Endothelial cell of umbilical vein (primary cell): ENCODE measurements at regions not wholly inside any gene's neighbourhood (a gene's known extent, or its start where the extent isn't known, plus 50 kb on each side); places are given as distances from the start of the nearest gene placed in this dataset.

ENCODE experiments used
- BruUV-seq: library from RNA; stranded (reverse); fragments of 400-500 nt; replicated peaks from 2 replicates; lab custom pipeline; 2021; lab: Mats Ljungman, UMichigan
- CTCF ChIA-PET: fragments of 300-600, 350-600 bp; sonication (Branson Sonifier 250); formaldehyde crosslinking; loops from one replicate; lab custom pipeline; 2021; ENCODE audit warnings: antibody characterized with exemption, inconsistent platforms; lab: Charles Lee
- POLR2A ChIA-PET: fragments of 300-600, 350-600 bp; sonication (Branson Sonifier 250); formaldehyde crosslinking; loops from one replicate; lab custom pipeline; 2021; ENCODE audit warnings: antibody characterized with exemption, inconsistent platforms; lab: Charles Lee
- DNase-seq: peaks from one replicate; pipeline ENCODE4 v3.0.0-alpha.2; 2011; ENCODE audit warnings: low read depth, low spot score
- FAIRE-seq: peaks from 2 replicates; lab custom pipeline; 2011; peaks lifted over from hg19 to GRCh38; lab: Jason Lieb, UNC
- H2AFZ ChIP-seq: 2 replicates; pipeline ENCODE4 v1.6.0; 2012; ENCODE audit warnings: low read depth, low read length, control low read depth, inconsistent platforms
- H3K27ac ChIP-seq: 2 replicates; pipeline ENCODE4 v1.5.1; 2011; ENCODE audit warnings: low read depth, mild to moderate bottlenecking, control low read depth, low read length, moderate library complexity; ENCODE audit not compliant: insufficient read depth
- H3K27me3 ChIP-seq, 2 experiments: 2 replicates each; pipeline versions ENCODE4 v1.6.0 to v1.6.1; 2011; ENCODE audit warnings: low read length in 2 of 2, mixed read lengths in 1 of 2; ENCODE audit not compliant: control insufficient read depth in 2 of 2, insufficient read depth in 2 of 2
- H3K36me3 ChIP-seq, 2 experiments: 2 replicates in 1 of 2; 3 replicates in 1 of 2; pipeline ENCODE4 v1.5.1; 2011; ENCODE audit warnings: low read length in 2 of 2, mild to moderate bottlenecking in 1 of 2, moderate library complexity in 1 of 2; ENCODE audit not compliant: control insufficient read depth in 2 of 2, insufficient read depth in 2 of 2; ENCODE audit errors: extremely low read depth in 1 of 2
- H3K4me1 ChIP-seq: 3 replicates; pipeline ENCODE4 v1.5.1; 2011; ENCODE audit warnings: mild to moderate bottlenecking, low read length; ENCODE audit not compliant: control insufficient read depth, insufficient read depth; ENCODE audit errors: extremely low read depth
- H3K4me2 ChIP-seq: 2 replicates; pipeline ENCODE4 v1.6.1; 2011; ENCODE audit warnings: low read length, control low read depth, mixed read lengths; ENCODE audit not compliant: insufficient read depth
- H3K4me3 ChIP-seq, 3 experiments: fragments of 200-600 bp in 1 of 3; sonication (generic), shearing (Covaris generic) in 1 of 3; replicated peaks in 1 of 3; 2 replicates each; pipeline ENCODE4 v1.5.1; 2011 to 2016; ENCODE audit warnings: control low read depth in 3 of 3, low read length in 3 of 3, mild to moderate bottlenecking in 2 of 3, inconsistent platforms in 1 of 3, low read depth in 1 of 3, moderate library complexity in 1 of 3; ENCODE audit not compliant: insufficient read depth in 1 of 3
- H3K79me2 ChIP-seq: 2 replicates; pipeline ENCODE4 v1.6.0; 2012; ENCODE audit warnings: low read length, inconsistent platforms; ENCODE audit not compliant: control insufficient read depth, insufficient read depth
- H3K9ac ChIP-seq: replicated peaks from 2 replicates; pipeline ENCODE3; 2011; ENCODE audit warnings: low read length, control low read depth; ENCODE audit not compliant: insufficient read depth; ENCODE audit errors: extremely low read depth
- H3K9me1 ChIP-seq: replicated peaks from 3 replicates; pipeline ENCODE4 v1.6.0; 2011; ENCODE audit warnings: mild to moderate bottlenecking, low read length; ENCODE audit not compliant: control insufficient read depth, insufficient read depth; ENCODE audit errors: extremely low read depth
- H3K9me3 ChIP-seq: replicated peaks from 2 replicates; pipeline ENCODE4 v1.5.1; 2012; ENCODE audit warnings: low read length, inconsistent platforms; ENCODE audit not compliant: control insufficient read depth, insufficient read depth
- H4K20me1 ChIP-seq: replicated peaks from 2 replicates; pipeline ENCODE3; 2011; ENCODE audit warnings: mild to moderate bottlenecking, low read length; ENCODE audit not compliant: control insufficient read depth, insufficient read depth; ENCODE audit errors: extremely low read depth
- EZH2 ChIP-seq: IDR thresholded peaks from 2 replicates; pipeline ENCODE4 v1.6.1; 2012; ENCODE audit warnings: borderline replicate concordance, low read depth, mild to moderate bottlenecking, moderate library complexity, low read length, inconsistent platforms; ENCODE audit not compliant: severe bottlenecking
- FOS ChIP-seq: IDR thresholded peaks from 2 replicates; pipeline ENCODE4 v1.6.1; 2011; ENCODE audit warnings: mild to moderate bottlenecking, low read length, moderate library complexity, borderline replicate concordance; ENCODE audit not compliant: insufficient read depth
- GATA2 ChIP-seq: IDR thresholded peaks from 2 replicates; pipeline ENCODE4 v1.7.0; 2011; ENCODE audit warnings: low read depth, mild to moderate bottlenecking, moderate library complexity, mixed read lengths, low read length; ENCODE audit not compliant: insufficient read length, insufficient read depth
- JUN ChIP-seq: IDR thresholded peaks from 2 replicates; pipeline ENCODE4 v1.6.1; 2011; ENCODE audit warnings: borderline replicate concordance, low read depth; ENCODE audit not compliant: insufficient read length, insufficient read depth
- MYC ChIP-seq: IDR thresholded peaks from one replicate; pipeline ENCODE4 v1.6.1; 2011; ENCODE audit warnings: mild to moderate bottlenecking, low read depth, low read length
- POLR2A ChIP-seq: IDR thresholded peaks from 2 replicates; pipeline ENCODE4 v1.6.1; 2012; ENCODE audit warnings: low read depth, mild to moderate bottlenecking, control low read depth, low read length
- POLR2AphosphoS5 ChIP-seq: IDR thresholded peaks from 2 replicates; pipeline ENCODE4 v1.6.1; 2012; ENCODE audit warnings: low read depth, mild to moderate bottlenecking, control low read depth, low read length, moderate library complexity; ENCODE audit not compliant: insufficient read depth
- dilution Hi-C: fragments of 300-500 bp; cut with MboI; formaldehyde crosslinking; loops from one replicate; pipeline ENCODE4 v1.15.0; 2019; ENCODE audit warnings: low sequenced_read_pairs; ENCODE audit not compliant: extremely low pct_ligation_motif_present
- intact Hi-C: fragments of 100-400 bp; cut with micrococcal nuclease; formaldehyde crosslinking; loops from one replicate; pipeline ENCODE4 v1.10.0; 2022
- TF ChIP-seq, protein P1 (sequence below): IDR thresholded peaks from 2 replicates; pipeline ENCODE4 v1.6.1; 2011; ENCODE audit not compliant: insufficient read depth, insufficient read length
- TF ChIP-seq, protein P2 (sequence below), 2 donors: IDR thresholded peaks; 1 replicate in 1 of 2; 2 replicates in 1 of 2; pipeline ENCODE4 v1.5.1; 2011; ENCODE audit warnings: low read length in 2 of 2, mild to moderate bottlenecking in 2 of 2, moderate library complexity in 2 of 2, control low read depth in 1 of 2, inconsistent platforms in 1 of 2, low read depth in 1 of 2; ENCODE audit not compliant: insufficient read depth in 1 of 2; ENCODE audit errors: extremely low read depth in 1 of 2

DNA sequence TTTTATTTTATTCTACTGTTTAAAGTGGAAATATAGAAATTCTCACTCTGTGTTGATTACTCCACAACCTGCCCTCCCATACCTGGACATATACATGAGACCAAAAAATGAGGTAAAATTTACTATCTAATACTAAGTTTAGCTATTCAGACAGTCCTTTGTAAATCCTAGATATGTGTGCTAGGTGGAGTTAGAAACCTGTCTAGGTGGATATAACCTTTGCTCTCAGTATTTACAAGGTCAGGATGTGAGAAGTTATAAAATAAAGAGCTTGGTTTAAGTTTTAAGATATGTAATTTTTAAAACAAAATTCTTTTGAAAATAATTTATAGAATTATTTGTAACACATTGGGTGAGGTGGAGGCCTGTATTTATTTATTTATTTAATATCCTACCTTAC is 221.5 kb downstream of the PCDH7 start:
- Histone ChIP-seq H3K4me3 (no peak overlapping the region), H3K9ac (no peak overlapping the region), H3K4me1 (peaks cover 14% of the 10 kb centered on the region), H3K4me2 (no peak overlapping the region), H3K27ac (no peak overlapping the region), H4K20me1 (no peaks in the 10 kb centered on the region), H2AFZ (no peak overlapping the region), H3K36me3 (no peaks in the 10 kb centered on the region), H3K27me3 (no peaks in the 10 kb centered on the region), H3K79me2 (no peaks in the 10 kb centered on the region), H3K9me1 (no peaks in the 10 kb centered on the region), H3K9me3 (no peaks in the 10 kb centered on the region)
- no TSS peak for BruUV-seq
- intact Hi-C loops: no loop called here
- dilution Hi-C loops: no loop called here
- DNase-seq: no peak
- ChIA-PET CTCF (no interaction called here), POLR2A (no interaction called here)
- TF ChIP-seq, protein P1, sequence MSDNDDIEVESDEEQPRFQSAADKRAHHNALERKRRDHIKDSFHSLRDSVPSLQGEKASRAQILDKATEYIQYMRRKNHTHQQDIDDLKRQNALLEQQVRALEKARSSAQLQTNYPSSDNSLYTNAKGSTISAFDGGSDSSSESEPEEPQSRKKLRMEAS: no peak
- TF ChIP-seq MYC: no peak
- no peak for TF ChIP-seq POLR2A
- TF ChIP-seq EZH2: no peak
- no peak for TF ChIP-seq POLR2AphosphoS5
- TF ChIP-seq FOS: no peak
- TF ChIP-seq, protein P2, sequence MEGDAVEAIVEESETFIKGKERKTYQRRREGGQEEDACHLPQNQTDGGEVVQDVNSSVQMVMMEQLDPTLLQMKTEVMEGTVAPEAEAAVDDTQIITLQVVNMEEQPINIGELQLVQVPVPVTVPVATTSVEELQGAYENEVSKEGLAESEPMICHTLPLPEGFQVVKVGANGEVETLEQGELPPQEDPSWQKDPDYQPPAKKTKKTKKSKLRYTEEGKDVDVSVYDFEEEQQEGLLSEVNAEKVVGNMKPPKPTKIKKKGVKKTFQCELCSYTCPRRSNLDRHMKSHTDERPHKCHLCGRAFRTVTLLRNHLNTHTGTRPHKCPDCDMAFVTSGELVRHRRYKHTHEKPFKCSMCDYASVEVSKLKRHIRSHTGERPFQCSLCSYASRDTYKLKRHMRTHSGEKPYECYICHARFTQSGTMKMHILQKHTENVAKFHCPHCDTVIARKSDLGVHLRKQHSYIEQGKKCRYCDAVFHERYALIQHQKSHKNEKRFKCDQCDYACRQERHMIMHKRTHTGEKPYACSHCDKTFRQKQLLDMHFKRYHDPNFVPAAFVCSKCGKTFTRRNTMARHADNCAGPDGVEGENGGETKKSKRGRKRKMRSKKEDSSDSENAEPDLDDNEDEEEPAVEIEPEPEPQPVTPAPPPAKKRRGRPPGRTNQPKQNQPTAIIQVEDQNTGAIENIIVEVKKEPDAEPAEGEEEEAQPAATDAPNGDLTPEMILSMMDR (IDR thresholded peaks at IDR 0.05; ENCODE audit: extremely low read depth in 1 of 2, insufficient read depth in 1 of 2, low read depth in 1 of 2, low read length in 2 of 2): no peak
- no peak for TF ChIP-seq JUN
- no peak for TF ChIP-seq GATA2
- no peak for FAIRE-seq
